ENCODE measurements at regions not wholly inside any gene's neighbourhood (a gene's known extent, or its start where the extent isn't known, plus 50 kb on each side); places are given as distances from the start of the nearest gene placed in this dataset.
A peak's percentile ranks its signal among the peaks of the same experiment; 100 is the strongest.
"Not testable (repeated sequence)": the region's sequence is repeated elsewhere in the genome, so short reads cannot be mapped to it uniquely, and the experiment has no call there.

DNA sequence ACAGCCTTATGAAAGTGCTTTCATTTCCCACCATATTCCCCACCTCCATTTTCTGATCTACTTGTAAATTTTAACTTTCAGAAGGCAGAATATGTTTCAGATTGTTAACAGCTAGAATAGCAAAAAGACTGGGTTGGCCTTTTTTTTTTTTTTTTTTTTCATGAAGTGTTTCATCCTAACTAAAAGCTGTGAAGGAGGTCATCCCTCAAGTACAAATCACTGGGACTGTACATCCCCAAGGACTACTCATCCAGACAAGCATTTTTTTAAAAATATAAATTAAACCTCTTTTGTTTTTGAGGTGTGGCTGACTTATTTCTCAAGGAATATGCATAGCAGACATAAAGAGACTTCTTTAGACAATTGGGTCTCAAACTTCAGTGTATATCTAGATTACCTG, 542.1 kb upstream of the TUSC1 start:
- H3K27me3 ChIP-seq: no peaks in the 10 kb centered on the region
- H3K27ac ChIP-seq: no peak overlapping the region
- no peak for DNase-seq (ENCODE audit: low read depth in 1 of 2, low spot score in 1 of 2)
- TF ChIP-seq, protein P1, sequence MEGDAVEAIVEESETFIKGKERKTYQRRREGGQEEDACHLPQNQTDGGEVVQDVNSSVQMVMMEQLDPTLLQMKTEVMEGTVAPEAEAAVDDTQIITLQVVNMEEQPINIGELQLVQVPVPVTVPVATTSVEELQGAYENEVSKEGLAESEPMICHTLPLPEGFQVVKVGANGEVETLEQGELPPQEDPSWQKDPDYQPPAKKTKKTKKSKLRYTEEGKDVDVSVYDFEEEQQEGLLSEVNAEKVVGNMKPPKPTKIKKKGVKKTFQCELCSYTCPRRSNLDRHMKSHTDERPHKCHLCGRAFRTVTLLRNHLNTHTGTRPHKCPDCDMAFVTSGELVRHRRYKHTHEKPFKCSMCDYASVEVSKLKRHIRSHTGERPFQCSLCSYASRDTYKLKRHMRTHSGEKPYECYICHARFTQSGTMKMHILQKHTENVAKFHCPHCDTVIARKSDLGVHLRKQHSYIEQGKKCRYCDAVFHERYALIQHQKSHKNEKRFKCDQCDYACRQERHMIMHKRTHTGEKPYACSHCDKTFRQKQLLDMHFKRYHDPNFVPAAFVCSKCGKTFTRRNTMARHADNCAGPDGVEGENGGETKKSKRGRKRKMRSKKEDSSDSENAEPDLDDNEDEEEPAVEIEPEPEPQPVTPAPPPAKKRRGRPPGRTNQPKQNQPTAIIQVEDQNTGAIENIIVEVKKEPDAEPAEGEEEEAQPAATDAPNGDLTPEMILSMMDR (IDR thresholded peaks at IDR 0.05; ENCODE audit: low read depth, low read length): no peak
- no peaks in the 10 kb centered on the region for H3K4me1 ChIP-seq (ENCODE audit: low read depth)
- H3K4me3 ChIP-seq: no peak overlapping the region
- H3K9me3 ChIP-seq (ENCODE audit: low read depth): no peaks in the 10 kb centered on the region
- H3K36me3 ChIP-seq: no peaks in the 10 kb centered on the region

DNA sequence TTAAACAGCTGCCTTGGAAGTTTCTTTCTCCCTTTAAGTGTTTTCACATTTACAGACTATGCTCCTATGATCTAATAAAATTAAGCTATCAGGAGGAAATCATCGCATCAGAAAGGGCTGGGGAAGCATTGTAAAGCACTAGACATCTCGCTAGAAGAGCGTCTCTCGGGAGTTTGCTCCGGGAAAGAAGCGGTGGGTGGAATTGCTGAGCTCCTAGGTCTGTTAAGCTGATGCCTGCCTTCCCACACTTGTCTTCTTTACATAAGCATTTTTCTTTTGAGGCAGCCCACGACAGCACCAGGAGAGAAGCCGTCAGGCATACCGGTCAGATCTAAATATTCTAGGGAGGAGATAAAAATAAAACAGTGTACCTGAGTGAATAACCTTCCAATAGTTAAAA, 541.7 kb upstream of the TUSC1 start:
- Histone ChIP-seq H3K27ac (no peak overlapping the region), H3K4me1 (ENCODE audit: low read depth) (no peaks in the 10 kb centered on the region), H3K9me3 (ENCODE audit: low read depth) (no peaks in the 10 kb centered on the region), H3K36me3 (no peaks in the 10 kb centered on the region), H3K4me3 (no peak overlapping the region), H3K27me3 (no peaks in the 10 kb centered on the region)
- peak in 1 of 2 donors; percentile 20 for DNase-seq (ENCODE audit: low read depth in 1 of 2, low spot score in 1 of 2)
- TF ChIP-seq, protein P1 (IDR thresholded peaks at IDR 0.05; ENCODE audit: low read depth, low read length): no peak

DNA sequence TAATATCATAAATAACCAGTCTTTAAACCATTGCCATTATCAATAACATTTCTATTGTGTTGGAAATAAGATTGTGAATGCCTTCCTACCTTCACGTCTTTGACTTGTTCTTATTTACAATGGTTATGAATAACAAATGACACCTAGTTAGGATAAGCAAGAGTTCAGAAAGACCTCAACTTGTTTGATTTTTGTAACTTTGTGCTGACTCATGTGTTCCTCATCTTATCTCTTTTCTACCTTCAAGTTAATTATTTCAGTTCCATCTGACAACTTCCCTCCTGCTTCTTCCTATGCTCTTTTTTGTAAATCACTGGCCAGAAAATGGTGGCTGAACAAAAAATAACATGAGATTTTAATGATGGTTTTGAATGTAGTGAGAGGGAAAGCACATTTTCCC, 538.5 kb upstream of the TUSC1 start:
- H3K36me3 ChIP-seq: no peaks in the 10 kb centered on the region
- no peaks in the 10 kb centered on the region for H3K9me3 ChIP-seq (ENCODE audit: low read depth)
- TF ChIP-seq, protein P1 (IDR thresholded peaks at IDR 0.05; ENCODE audit: low read depth, low read length): no peak
- no peak overlapping the region for H3K27ac ChIP-seq
- H3K4me1 ChIP-seq (ENCODE audit: low read depth): no peaks in the 10 kb centered on the region
- no peaks in the 10 kb centered on the region for H3K27me3 ChIP-seq
- DNase-seq (ENCODE audit: low read depth in 1 of 2, low spot score in 1 of 2): no peak
- H3K4me3 ChIP-seq: no peak overlapping the region

DNA sequence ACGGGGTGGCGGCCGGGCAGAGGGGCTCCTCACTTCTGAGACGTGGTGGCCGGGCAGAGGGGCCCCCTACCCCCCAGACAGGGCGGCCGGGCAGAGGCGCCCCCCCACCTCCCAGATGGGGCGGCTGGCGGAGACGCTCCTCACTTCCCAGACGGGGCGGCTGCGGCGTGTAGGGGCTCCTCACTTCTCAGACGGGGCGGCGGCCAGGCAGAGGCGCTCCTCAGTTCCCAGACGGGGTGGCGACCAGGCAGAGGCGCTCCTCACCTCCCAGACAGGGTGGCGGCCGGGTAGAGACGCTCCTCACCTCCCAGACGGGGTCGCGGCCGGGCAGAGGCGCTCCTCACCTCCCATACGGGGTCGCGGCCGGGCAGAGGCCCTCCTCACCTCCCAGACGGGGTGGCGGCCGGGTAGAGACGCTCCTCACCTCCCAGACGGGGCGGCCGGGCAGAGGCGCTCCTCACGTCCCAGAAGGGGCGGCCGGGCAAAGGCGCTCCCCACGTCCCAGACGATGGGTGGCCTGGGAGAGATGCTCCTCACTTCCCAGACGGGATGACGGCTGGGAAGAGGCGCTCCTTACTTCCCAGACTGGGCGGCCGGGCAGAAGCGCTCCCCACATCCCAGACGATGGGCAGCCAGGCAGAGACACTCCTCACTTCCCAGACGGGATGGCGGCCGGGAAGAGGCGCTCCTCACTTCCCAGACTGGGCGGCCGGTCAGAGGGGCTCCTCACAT, 536.6 kb upstream of the TUSC1 start:
- H3K9me3 ChIP-seq (ENCODE audit: low read depth); H3K4me1 ChIP-seq (ENCODE audit: low read depth); H3K36me3 ChIP-seq; H3K4me3 ChIP-seq; H3K27ac ChIP-seq; H3K27me3 ChIP-seq; DNase-seq (ENCODE audit: low read depth in 1 of 2, low spot score in 1 of 2): not testable (repeated sequence)

DNA sequence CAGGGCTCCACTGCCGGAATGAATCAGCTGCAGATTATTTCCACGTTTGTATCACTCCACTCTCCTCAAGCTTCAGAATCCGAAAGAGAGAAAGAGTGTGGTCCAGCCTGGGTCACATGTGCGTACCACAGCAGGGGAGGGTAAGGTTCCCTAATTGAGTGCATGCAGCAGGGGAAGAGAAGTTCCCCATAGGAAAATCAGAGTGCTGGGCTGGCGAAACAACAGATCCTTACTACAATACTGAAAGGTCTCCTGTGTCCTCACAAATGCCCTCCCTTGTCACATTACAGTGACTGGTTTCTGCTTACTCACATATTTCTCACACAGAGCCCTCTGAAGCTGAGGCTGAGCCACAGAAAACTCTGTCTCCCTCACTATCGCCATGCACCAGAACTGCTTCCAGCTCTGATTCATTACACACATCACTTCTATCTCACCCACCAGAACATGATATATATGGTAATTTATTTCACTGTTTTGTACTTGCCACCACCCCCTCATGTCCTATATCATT, 532.2 kb upstream of the TUSC1 start:
- H3K9me3 ChIP-seq (ENCODE audit: low read depth): no peaks in the 10 kb centered on the region
- TF ChIP-seq, protein P1 (IDR thresholded peaks at IDR 0.05; ENCODE audit: low read depth, low read length): no peak
- no peak overlapping the region for H3K27ac ChIP-seq

DNA sequence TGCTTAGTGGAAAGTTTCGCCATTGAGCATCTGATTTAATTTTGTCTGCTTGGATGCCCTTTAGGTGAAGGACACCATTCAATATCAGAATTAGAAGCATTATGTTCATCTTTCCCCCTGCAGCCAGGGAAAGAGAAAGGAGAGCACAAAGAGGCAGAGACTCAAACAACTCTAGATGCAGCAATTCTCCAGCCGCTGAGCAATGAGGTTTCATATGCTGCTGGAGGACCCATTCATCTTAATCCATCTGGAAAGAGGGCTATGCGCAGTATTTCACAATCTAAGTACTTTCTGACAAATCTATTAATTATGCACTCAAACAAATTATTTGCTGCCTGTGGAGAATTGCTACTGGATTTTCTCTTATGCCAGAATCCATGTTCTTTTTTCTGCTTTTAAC, 527.0 kb upstream of the TUSC1 start:
- Histone ChIP-seq H3K27me3 (no peaks in the 10 kb centered on the region), H3K4me1 (ENCODE audit: low read depth) (no peaks in the 10 kb centered on the region), H3K9me3 (ENCODE audit: low read depth) (no peaks in the 10 kb centered on the region), H3K4me3 (no peak overlapping the region), H3K36me3 (no peaks in the 10 kb centered on the region), H3K27ac (no peak overlapping the region)
- TF ChIP-seq, protein P1 (IDR thresholded peaks at IDR 0.05; ENCODE audit: low read depth, low read length): no peak
- no peak for DNase-seq (ENCODE audit: low read depth in 1 of 2, low spot score in 1 of 2)

More for the DNA sequence above, 532.2 kb upstream of the TUSC1 start:
- H3K27me3 ChIP-seq: no peaks in the 10 kb centered on the region
- H3K4me3 ChIP-seq: no peak overlapping the region
- no peaks in the 10 kb centered on the region for H3K36me3 ChIP-seq
- DNase-seq (ENCODE audit: low read depth in 1 of 2, low spot score in 1 of 2): peak in 1 of 2 donors; percentile 23
- no peaks in the 10 kb centered on the region for H3K4me1 ChIP-seq (ENCODE audit: low read depth)
